T47D (cell line): ENCODE measurements at regions not wholly inside any gene's neighbourhood (a gene's known extent, or its start where the extent isn't known, plus 50 kb on each side); places are given as distances from the start of the nearest gene placed in this dataset.

Experiments used
- DNase-seq, 2 experiments: peaks; one replicate each; pipeline versions ENCODE4 v3.0.0 to v3.0.0-alpha.2; 2011 to 2012; ENCODE audit warnings: low read depth in 1 of 2, low spot score in 1 of 2
- JUND ChIP-seq: IDR thresholded peaks from 2 replicates; pipeline ENCODE4 v1.6.1; 2012; ENCODE audit warnings: low read depth
- in situ Hi-C: cut with HindIII; loops from 2 replicates; pipeline ENCODE4 v1.10.0; 2016; ENCODE audit warnings: low sequenced_read_pairs, low pct_unique_long_range_greater_than_20kb

- no peak for DNase-seq
- in situ Hi-C loops = no loop called here
- TF ChIP-seq JUND = no peak
Observed at GRCh38 chr3:177976241-177976640, 560.0 kb upstream of the KCNMB2 start.

GRCh38 chr3:177976866-177977265 lies 559.4 kb upstream of the KCNMB2 start:
- no peak for TF ChIP-seq JUND
- in situ Hi-C loops = no loop called here
- DNase-seq = no peak

GRCh38 chr3:177977381-177978158 lies 558.7 kb upstream of the KCNMB2 start:
- TF ChIP-seq JUND = no peak
- DNase-seq = no peak
- in situ Hi-C loops = no loop called here

GRCh38 chr3:177978946-177979345 lies 557.3 kb upstream of the KCNMB2 start:
- TF ChIP-seq JUND = no peak
- DNase-seq = no peak
- in situ Hi-C loops = no loop called here

- no peak for TF ChIP-seq JUND
- in situ Hi-C loops = no loop called here
- no peak for DNase-seq
Observed at GRCh38 chr3:177979703-177980102, 556.5 kb upstream of the KCNMB2 start.

GRCh38 chr3:177981576-177981975 lies 554.7 kb upstream of the KCNMB2 start:
- TF ChIP-seq JUND = no peak
- no peak for DNase-seq
- in situ Hi-C loops = no loop called here

- no peak for DNase-seq
- in situ Hi-C loops = no loop called here
- no peak for TF ChIP-seq JUND
Observed at GRCh38 chr3:177982034-177982433, 554.2 kb upstream of the KCNMB2 start.

GRCh38 chr3:177983320-177983719 lies 552.9 kb upstream of the KCNMB2 start:
- no peak for DNase-seq
- in situ Hi-C loops = no loop called here
- no peak for TF ChIP-seq JUND

GRCh38 chr3:177992993-177993970 lies 543.0 kb upstream of the KCNMB2 start:
- DNase-seq = no peak
- TF ChIP-seq JUND = no peak
- in situ Hi-C loops = no loop called here

GRCh38 chr3:177994976-177995375 lies 541.3 kb upstream of the KCNMB2 start:
- no peak for TF ChIP-seq JUND
- in situ Hi-C loops = no loop called here
- no peak for DNase-seq

GRCh38 chr3:177995381-177996085 lies 540.7 kb upstream of the KCNMB2 start:
- DNase-seq = no peak
- no peak for TF ChIP-seq JUND
- in situ Hi-C loops = no loop called here

GRCh38 chr3:178001670-178002101 lies 534.5 kb upstream of the KCNMB2 start:
- TF ChIP-seq JUND = no peak
- in situ Hi-C loops = no loop called here
- no peak for DNase-seq
